Choroid plexus epithelial cell (primary cell): ENCODE measurements at regions not wholly inside any gene's neighbourhood (a gene's known extent, or its start where the extent isn't known, plus 50 kb on each side); places are given as distances from the start of the nearest gene placed in this dataset.
"Not testable (repeated sequence)": the region's sequence is repeated elsewhere in the genome, so short reads cannot be mapped to it uniquely, and the experiment has no call there.

Experiments
- DNase-seq: peaks from one replicate; pipeline ENCODE4 v3.0.0-alpha.2; 2010; ENCODE audit warnings: low read depth
- H3K4me3 ChIP-seq: 2 replicates; pipeline ENCODE4 v1.5.1; 2011; ENCODE audit warnings: low read depth, mild to moderate bottlenecking, control low read depth, low read length, moderate library complexity
- CTCF ChIP-seq: conservative IDR thresholded peaks from 2 replicates; pipeline ENCODE4 v1.5.1; 2011; ENCODE audit warnings: low read depth, mild to moderate bottlenecking, control low read depth, inconsistent platforms, low read length, moderate library complexity

- H3K4me3 ChIP-seq, DNase-seq: not testable (repeated sequence)
Observed at GRCh38 chr4:9110700-9111099, 59.5 kb upstream of the FAM90A26 start.

GRCh38 chr4:9103148-9103524, 67.1 kb upstream of the FAM90A26 start:
- peak; percentile 10 for TF ChIP-seq CTCF
- not testable (repeated sequence) for H3K4me3 ChIP-seq, DNase-seq

- H3K4me3 ChIP-seq, DNase-seq: not testable (repeated sequence)
Observed at GRCh38 chr4:9102471-9103147, 67.6 kb upstream of the FAM90A26 start.

- DNase-seq, H3K4me3 ChIP-seq: not testable (repeated sequence)
Observed at GRCh38 chr4:9096330-9096729, 73.9 kb upstream of the FAM90A26 start.

- DNase-seq, H3K4me3 ChIP-seq: not testable (repeated sequence)
Observed at GRCh38 chr4:9078796-9079195, 91.4 kb upstream of the FAM90A26 start.

- DNase-seq, H3K4me3 ChIP-seq: not testable (repeated sequence)
Observed at GRCh38 chr4:9076974-9077373, 93.2 kb upstream of the FAM90A26 start.

GRCh38 chr4:9076486-9076885, 93.7 kb upstream of the FAM90A26 start:
- DNase-seq, H3K4me3 ChIP-seq: not testable (repeated sequence)

- H3K4me3 ChIP-seq, DNase-seq: not testable (repeated sequence)
Observed at GRCh38 chr4:9073371-9073770, 96.8 kb upstream of the FAM90A26 start.

GRCh38 chr4:9072521-9073220, 97.5 kb upstream of the FAM90A26 start:
- not testable (repeated sequence) for H3K4me3 ChIP-seq, DNase-seq

GRCh38 chr4:9067923-9068322, 102.3 kb upstream of the FAM90A26 start:
- not testable (repeated sequence) for H3K4me3 ChIP-seq, DNase-seq

GRCh38 chr4:9063612-9064011, 106.6 kb upstream of the FAM90A26 start:
- not testable (repeated sequence) for H3K4me3 ChIP-seq, DNase-seq

- not testable (repeated sequence) for H3K4me3 ChIP-seq
Observed at GRCh38 chr4:9024866-9025265, 145.3 kb upstream of the FAM90A26 start.

GRCh38 chr4:9009792-9010191, 138.2 kb upstream of the HMX1 start:
- not testable (repeated sequence) for DNase-seq

More at GRCh38 chr4:9024866-9025265, 145.3 kb upstream of the FAM90A26 start:
- DNase-seq: not testable (repeated sequence)

GRCh38 chr4:9008407-9008806, 136.8 kb upstream of the HMX1 start:
- not testable (repeated sequence) for H3K4me3 ChIP-seq, DNase-seq

More at GRCh38 chr4:9009792-9010191, 138.2 kb upstream of the HMX1 start:
- not testable (repeated sequence) for H3K4me3 ChIP-seq

- DNase-seq, H3K4me3 ChIP-seq: not testable (repeated sequence)
Observed at GRCh38 chr4:9001153-9001552, 129.5 kb upstream of the HMX1 start.
